ENCODE measurements at regions not wholly inside any gene's neighbourhood (a gene's known extent, or its start where the extent isn't known, plus 50 kb on each side); places are given as distances from the start of the nearest gene placed in this dataset.
"Not testable (repeated sequence)": the region's sequence is repeated elsewhere in the genome, so short reads cannot be mapped to it uniquely, and the experiment has no call there.

- Histone ChIP-seq H3K27ac (ENCODE audit: low read depth in 1 of 3, low read length in 2 of 3) (no peak overlapping the region), H3K36me3 (ENCODE audit: control insufficient read depth in 3 of 3, insufficient read depth in 2 of 3, low read depth in 1 of 3, low read length in 3 of 3) (no peaks in the 10 kb centered on the region), H3K4me3 (ENCODE audit: low read depth in 1 of 3, low read length in 3 of 3) (no peak overlapping the region), H3K27me3 (ENCODE audit: control insufficient read depth in 3 of 3, insufficient read depth in 3 of 3, low read length in 3 of 3) (no peaks in the 10 kb centered on the region), H3K4me1 (ENCODE audit: control insufficient read depth in 3 of 3, insufficient read depth in 2 of 3, low read depth in 1 of 3, low read length in 2 of 3) (no peaks in the 10 kb centered on the region), H3K9me3 (ENCODE audit: control insufficient read depth in 2 of 2, insufficient read depth in 1 of 2, low read depth in 1 of 2, low read length in 1 of 2) (no peaks in the 10 kb centered on the region)
- WGBS, 3 donors = 43 to 53% (median 46%) methylated on average over 3 of the region's 3 CpGs
- DNase-seq (no peak), FAIRE-seq (no peak)
These were observed 186.6 kb downstream of the CPEB2 start for GRCh38 chr4:15188605-15189539.

GRCh38 chr4:15194520-15194919 is 192.2 kb downstream of the CPEB2 start:
- Histone ChIP-seq H3K36me3 (ENCODE audit: control insufficient read depth in 3 of 3, insufficient read depth in 2 of 3, low read depth in 1 of 3, low read length in 3 of 3) (no peaks in the 10 kb centered on the region), H3K4me1 (ENCODE audit: control insufficient read depth in 3 of 3, insufficient read depth in 2 of 3, low read depth in 1 of 3, low read length in 2 of 3) (no peaks in the 10 kb centered on the region), H3K27me3 (ENCODE audit: control insufficient read depth in 3 of 3, insufficient read depth in 3 of 3, low read length in 3 of 3) (no peaks in the 10 kb centered on the region), H3K4me3 (ENCODE audit: low read depth in 1 of 3, low read length in 3 of 3) (no peak overlapping the region), H3K9me3 (ENCODE audit: control insufficient read depth in 2 of 2, insufficient read depth in 1 of 2, low read depth in 1 of 2, low read length in 1 of 2) (no peaks in the 10 kb centered on the region), H3K27ac (ENCODE audit: low read depth in 1 of 3, low read length in 2 of 3) (no peak overlapping the region)
- DNase-seq = no peak
- 65 to 85% (median 68%) methylated on average over 2 of the region's 2 CpGs for WGBS, 3 donors
- no peak for FAIRE-seq

- FAIRE-seq = no peak
- Histone ChIP-seq H3K9me3 (ENCODE audit: control insufficient read depth in 2 of 2, insufficient read depth in 1 of 2, low read depth in 1 of 2, low read length in 1 of 2) (no peaks in the 10 kb centered on the region), H3K27me3 (ENCODE audit: control insufficient read depth in 3 of 3, insufficient read depth in 3 of 3, low read length in 3 of 3) (no peaks in the 10 kb centered on the region), H3K36me3 (ENCODE audit: control insufficient read depth in 3 of 3, insufficient read depth in 2 of 3, low read depth in 1 of 3, low read length in 3 of 3) (no peaks in the 10 kb centered on the region), H3K4me3 (ENCODE audit: low read depth in 1 of 3, low read length in 3 of 3) (no peak overlapping the region), H3K27ac (ENCODE audit: low read depth in 1 of 3, low read length in 2 of 3) (no peak overlapping the region), H3K4me1 (ENCODE audit: control insufficient read depth in 3 of 3, insufficient read depth in 2 of 3, low read depth in 1 of 3, low read length in 2 of 3) (no peaks in the 10 kb centered on the region)
- WGBS, 3 donors = 58 to 63% (median 61%) methylated on average over 4 of the region's 4 CpGs
- DNase-seq = peak; percentile 2 to 14
These were observed 194.7 kb downstream of the CPEB2 start for GRCh38 chr4:15197005-15197404.

- no peaks in the 10 kb centered on the region for H3K4me1 ChIP-seq (ENCODE audit: control insufficient read depth in 3 of 3, insufficient read depth in 2 of 3, low read depth in 1 of 3, low read length in 2 of 3)
- no peaks in the 10 kb centered on the region for H3K27me3 ChIP-seq (ENCODE audit: control insufficient read depth in 3 of 3, insufficient read depth in 3 of 3, low read length in 3 of 3)
- H3K27ac ChIP-seq (ENCODE audit: low read depth in 1 of 3, low read length in 2 of 3) = no peak overlapping the region
- H3K4me3 ChIP-seq (ENCODE audit: low read depth in 1 of 3, low read length in 3 of 3) = no peak overlapping the region
- no peak for DNase-seq
- 62 to 69% (median 64%) methylated on average over 11 of the region's 11 CpGs for WGBS, 3 donors
- H3K36me3 ChIP-seq (ENCODE audit: control insufficient read depth in 3 of 3, insufficient read depth in 2 of 3, low read depth in 1 of 3, low read length in 3 of 3) = no peaks in the 10 kb centered on the region
- H3K9me3 ChIP-seq (ENCODE audit: control insufficient read depth in 2 of 2, insufficient read depth in 1 of 2, low read depth in 1 of 2, low read length in 1 of 2) = no peaks in the 10 kb centered on the region
- FAIRE-seq = no peak
These were observed 195.9 kb downstream of the CPEB2 start for GRCh38 chr4:15198070-15198727.

- FAIRE-seq = no peak
- WGBS, 3 donors = 52 to 59% (median 56%) methylated on average over 1 of the region's 1 CpG
These were observed 199.5 kb downstream of the CPEB2 start for GRCh38 chr4:15201782-15202181.

GRCh38 chr4:15202481-15202880 is 200.2 kb downstream of the CPEB2 start:
- H3K36me3 ChIP-seq (ENCODE audit: control insufficient read depth in 3 of 3, insufficient read depth in 2 of 3, low read depth in 1 of 3, low read length in 3 of 3) = no peaks in the 10 kb centered on the region
- 20 to 66% (median 59%) methylated on average over 2 of the region's 2 CpGs for WGBS, 3 donors
- H3K27me3 ChIP-seq (ENCODE audit: control insufficient read depth in 3 of 3, insufficient read depth in 3 of 3, low read length in 3 of 3) = no peaks in the 10 kb centered on the region
- peaks cover 0 to 9% of the 10 kb centered on the region in 2 donors for H3K9me3 ChIP-seq (ENCODE audit: control insufficient read depth in 2 of 2, insufficient read depth in 1 of 2, low read depth in 1 of 2, low read length in 1 of 2)
- FAIRE-seq (no peak), DNase-seq (no peak)
- H3K4me3 ChIP-seq (ENCODE audit: low read depth in 1 of 3, low read length in 3 of 3) = no peak overlapping the region
- H3K4me1 ChIP-seq (ENCODE audit: control insufficient read depth in 3 of 3, insufficient read depth in 2 of 3, low read depth in 1 of 3, low read length in 2 of 3) = no peaks in the 10 kb centered on the region
- H3K27ac ChIP-seq (ENCODE audit: low read depth in 1 of 3, low read length in 2 of 3) = no peak overlapping the region

More at GRCh38 chr4:15201782-15202181, 199.5 kb downstream of the CPEB2 start:
- Histone ChIP-seq H3K4me1 (ENCODE audit: control insufficient read depth in 3 of 3, insufficient read depth in 2 of 3, low read depth in 1 of 3, low read length in 2 of 3) (no peaks in the 10 kb centered on the region), H3K36me3 (ENCODE audit: control insufficient read depth in 3 of 3, insufficient read depth in 2 of 3, low read depth in 1 of 3, low read length in 3 of 3) (no peaks in the 10 kb centered on the region), H3K27ac (ENCODE audit: low read depth in 1 of 3, low read length in 2 of 3) (no peak overlapping the region), H3K9me3 (ENCODE audit: control insufficient read depth in 2 of 2, insufficient read depth in 1 of 2, low read depth in 1 of 2, low read length in 1 of 2) (peaks cover 0 to 7% of the 10 kb centered on the region in 2 donors), H3K27me3 (ENCODE audit: control insufficient read depth in 3 of 3, insufficient read depth in 3 of 3, low read length in 3 of 3) (no peaks in the 10 kb centered on the region), H3K4me3 (ENCODE audit: low read depth in 1 of 3, low read length in 3 of 3) (no peak overlapping the region)
- no peak for DNase-seq

- not testable (repeated sequence) for H3K36me3 ChIP-seq (ENCODE audit: control insufficient read depth in 3 of 3, insufficient read depth in 2 of 3, low read depth in 1 of 3, low read length in 3 of 3); H3K27ac ChIP-seq (ENCODE audit: low read depth in 1 of 3, low read length in 2 of 3); H3K9me3 ChIP-seq (ENCODE audit: control insufficient read depth in 2 of 2, insufficient read depth in 1 of 2, low read depth in 1 of 2, low read length in 1 of 2); H3K27me3 ChIP-seq (ENCODE audit: control insufficient read depth in 3 of 3, insufficient read depth in 3 of 3, low read length in 3 of 3); FAIRE-seq; DNase-seq; H3K4me3 ChIP-seq (ENCODE audit: low read depth in 1 of 3, low read length in 3 of 3); H3K4me1 ChIP-seq (ENCODE audit: control insufficient read depth in 3 of 3, insufficient read depth in 2 of 3, low read depth in 1 of 3, low read length in 2 of 3)
- 63 to 82% (median 80%) methylated on average over 3 of the region's 3 CpGs for WGBS, 3 donors
These were observed 204.2 kb downstream of the CPEB2 start for GRCh38 chr4:15206526-15206925.

- FAIRE-seq = no peak
- no peaks in the 10 kb centered on the region for H3K27me3 ChIP-seq (ENCODE audit: control insufficient read depth in 3 of 3, insufficient read depth in 3 of 3, low read length in 3 of 3)
- 79 to 85% (median 82%) methylated on average over 6 of the region's 6 CpGs for WGBS, 3 donors
These were observed 211.2 kb downstream of the CPEB2 start for GRCh38 chr4:15213302-15213970.

More at GRCh38 chr4:15213302-15213970, 211.2 kb downstream of the CPEB2 start:
- DNase-seq = no peak
- Histone ChIP-seq H3K36me3 (ENCODE audit: control insufficient read depth in 3 of 3, insufficient read depth in 2 of 3, low read depth in 1 of 3, low read length in 3 of 3) (no peaks in the 10 kb centered on the region), H3K9me3 (ENCODE audit: control insufficient read depth in 2 of 2, insufficient read depth in 1 of 2, low read depth in 1 of 2, low read length in 1 of 2) (no peaks in the 10 kb centered on the region), H3K4me3 (ENCODE audit: low read depth in 1 of 3, low read length in 3 of 3) (no peak overlapping the region), H3K4me1 (ENCODE audit: control insufficient read depth in 3 of 3, insufficient read depth in 2 of 3, low read depth in 1 of 3, low read length in 2 of 3) (no peaks in the 10 kb centered on the region), H3K27ac (ENCODE audit: low read depth in 1 of 3, low read length in 2 of 3) (no peak overlapping the region)
